Testis (tissue), 2 donors: ENCODE measurements at regions not wholly inside any gene's neighbourhood (a gene's known extent, or its start where the extent isn't known, plus 50 kb on each side); places are given as distances from the start of the nearest gene placed in this dataset.

Source experiments
- DNase-seq: peaks from one replicate; pipeline ENCODE4 v3.0.0-alpha.2; 2019
- H3K27ac ChIP-seq, 2 donors: fragments of 200-600 bp; sonication (generic); one replicate each; pipeline ENCODE4 v1.5.1; 2019
- H3K27me3 ChIP-seq: fragments of 200-600 bp; sonication (generic); one replicate; pipeline ENCODE4 v1.5.1; 2019
- H3K36me3 ChIP-seq: fragments of 200-600 bp; sonication (generic); one replicate; pipeline ENCODE4 v1.5.1; 2017; ENCODE audit warnings: low read depth; ENCODE audit errors: missing control alignments
- H3K4me1 ChIP-seq: fragments of 200-600 bp; sonication (generic); one replicate; pipeline ENCODE4 v1.5.1; 2019
- H3K4me3 ChIP-seq, 2 donors: fragments of 200-600 bp; sonication (generic); one replicate each; pipeline ENCODE4 v1.5.1; 2017 to 2019
- H3K9me3 ChIP-seq: fragments of 200-600 bp; sonication (generic); one replicate; pipeline ENCODE4 v1.5.1; 2017
- CTCF ChIP-seq, 3 experiments: fragments of 450-650 bp in 2 of 3; fragments of 200-600 bp in 1 of 3; sonication (generic) in 1 of 3; IDR thresholded peaks; one replicate each; pipeline ENCODE4 v1.5.1; 2016 to 2019; ENCODE audit warnings: antibody characterized with exemption in 3 of 3, mild to moderate bottlenecking in 2 of 3, moderate library complexity in 1 of 3
- POLR2A ChIP-seq: fragments of 450-650 bp; IDR thresholded peaks from one replicate; pipeline ENCODE4 v1.6.1; 2017; ENCODE audit warnings: antibody characterized with exemption, mild to moderate bottlenecking, moderate library complexity
- WGBS, 2 donors: methylation state at CpG; one replicate each; pipeline ENCODE4 v1.1.5; 2018; 5-methylcytosine and 5-hydroxymethylcytosine counted together
- intact Hi-C: fragments of 100-400 bp; cut with DNase I; formaldehyde crosslinking; loops from one replicate; pipeline ENCODE4 v1.15.1; 2023; ENCODE audit warnings: low total_unique reads

DNA sequence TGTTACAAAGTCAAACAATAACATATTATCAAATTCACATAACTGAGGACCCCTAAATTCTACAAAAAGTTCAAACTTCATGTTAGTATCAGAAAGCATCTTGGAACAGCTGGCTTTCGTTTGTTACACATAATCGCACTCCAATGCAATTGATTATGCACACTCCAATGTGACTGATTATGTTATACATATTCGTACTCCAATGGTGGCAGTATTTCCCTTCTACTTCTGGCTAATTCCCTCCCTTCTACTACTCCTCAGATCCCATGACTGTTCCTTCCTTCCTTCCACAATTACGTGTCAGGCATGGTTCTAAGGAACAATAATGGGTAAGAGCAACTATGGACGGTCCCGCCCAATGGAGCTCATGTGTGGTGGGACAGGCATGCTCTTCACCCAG is 137.1 kb upstream of the CCDC150 start:
- DNase-seq = no peak
- Histone ChIP-seq H3K27me3 (no peaks in the 10 kb centered on the region), H3K4me3 (no peak overlapping the region), H3K9me3 (no peaks in the 10 kb centered on the region), H3K4me1 (no peaks in the 10 kb centered on the region), H3K27ac (no peak overlapping the region), H3K36me3 (no peaks in the 10 kb centered on the region)
- intact Hi-C loops = no loop called here
- WGBS, 2 donors = 90 to 91% methylated on average over 6 of the region's 6 CpGs
- TF ChIP-seq POLR2A = no peak
- no peak for TF ChIP-seq CTCF (IDR thresholded peaks at IDR 0.05)

DNA sequence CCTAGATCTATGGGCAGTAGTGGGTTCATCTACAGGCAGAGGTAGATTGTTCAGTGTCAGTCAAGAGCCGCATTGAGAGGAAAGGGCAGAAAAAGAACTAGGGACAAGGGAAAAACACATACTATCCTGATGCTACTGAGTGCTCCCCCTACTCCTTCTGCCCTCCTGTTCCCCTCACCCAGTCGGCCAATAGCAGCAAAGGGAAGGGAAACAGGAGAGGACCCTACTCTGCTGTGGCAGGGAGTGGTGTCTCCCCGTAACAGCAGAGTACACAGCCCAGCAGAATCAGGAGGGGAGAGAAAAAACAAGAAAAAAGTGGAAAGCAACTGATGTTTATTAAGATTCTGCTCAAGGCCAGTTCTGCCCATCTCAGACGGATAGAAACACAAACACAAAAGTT is 136.1 kb upstream of the CCDC150 start:
- no peaks in the 10 kb centered on the region for H3K27me3 ChIP-seq
- H3K27ac ChIP-seq = no peak overlapping the region
- TF ChIP-seq CTCF (IDR thresholded peaks at IDR 0.05) = no peak
- TF ChIP-seq POLR2A = no peak
- no peaks in the 10 kb centered on the region for H3K9me3 ChIP-seq
- H3K4me1 ChIP-seq = no peaks in the 10 kb centered on the region
- intact Hi-C loops = no loop called here
- H3K4me3 ChIP-seq = no peak overlapping the region
- no peak for DNase-seq
- WGBS, 2 donors = 78% methylated on average over 4 of the region's 4 CpGs
- no peaks in the 10 kb centered on the region for H3K36me3 ChIP-seq

- no peak overlapping the region for H3K27ac ChIP-seq
- no peaks in the 10 kb centered on the region for H3K27me3 ChIP-seq
- intact Hi-C loops = no loop called here
- H3K36me3 ChIP-seq = no peaks in the 10 kb centered on the region
- DNase-seq = no peak
- no peak overlapping the region for H3K4me3 ChIP-seq
- TF ChIP-seq POLR2A (no peak), CTCF (IDR thresholded peaks at IDR 0.05) (no peak)
- H3K9me3 ChIP-seq = no peaks in the 10 kb centered on the region
- H3K4me1 ChIP-seq = no peaks in the 10 kb centered on the region
These were observed 134.7 kb upstream of the CCDC150 start for GRCh38 chr2:196504788-196505187.

- H3K27me3 ChIP-seq = no peaks in the 10 kb centered on the region
- no peaks in the 10 kb centered on the region for H3K9me3 ChIP-seq
- no peaks in the 10 kb centered on the region for H3K4me1 ChIP-seq
- TF ChIP-seq POLR2A = no peak
- H3K36me3 ChIP-seq = no peaks in the 10 kb centered on the region
- no peak for DNase-seq
- H3K4me3 ChIP-seq = no peak overlapping the region
- H3K27ac ChIP-seq = no peak overlapping the region
- intact Hi-C loops = no loop called here
- 77 to 94% methylated on average over 1 of the region's 1 CpG for WGBS, 2 donors
These were observed 129.3 kb upstream of the CCDC150 start for GRCh38 chr2:196510246-196510645.

DNA sequence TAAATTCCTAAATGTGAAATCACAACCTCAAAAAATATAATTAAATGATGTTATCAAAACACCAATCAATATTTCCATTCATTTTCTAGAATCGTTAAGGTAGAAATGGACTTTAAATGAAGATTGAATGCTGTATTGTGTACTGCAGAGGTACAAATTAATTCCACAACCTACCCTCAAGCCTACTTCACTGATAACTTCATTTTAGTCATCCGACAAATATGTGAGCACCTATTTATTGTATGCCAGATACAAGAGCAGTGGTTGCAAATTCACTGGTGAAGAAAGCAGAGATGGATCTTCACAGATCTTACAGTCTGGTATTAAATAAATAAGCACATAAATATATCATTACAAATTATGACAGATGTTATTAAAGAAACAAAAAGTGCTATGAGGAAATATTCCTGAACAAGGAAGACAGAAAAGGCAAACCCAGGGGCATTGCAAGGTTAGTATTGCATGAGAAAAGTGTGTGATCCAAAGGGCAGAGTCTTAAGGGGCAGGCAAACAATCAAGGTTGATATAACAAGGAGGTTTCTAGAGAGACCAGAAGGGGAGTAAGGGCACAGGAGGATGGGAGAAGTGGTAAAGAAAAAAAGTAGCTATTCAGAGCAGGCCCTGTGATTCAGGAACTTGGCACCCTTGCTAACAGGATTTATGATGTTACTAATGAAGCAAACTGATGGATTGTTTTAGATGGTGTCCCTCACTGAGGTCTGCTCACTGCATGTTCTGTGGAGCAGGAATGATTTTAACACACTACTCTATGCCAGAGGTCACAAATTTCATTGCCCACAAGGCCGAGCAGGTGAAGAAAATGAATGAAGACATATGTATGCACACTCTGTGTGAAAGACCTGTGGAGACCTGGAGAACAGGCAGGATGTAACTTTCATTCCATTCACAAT is 128.0 kb upstream of the CCDC150 start:
- Histone ChIP-seq H3K27ac (no peak overlapping the region), H3K4me1 (no peaks in the 10 kb centered on the region), H3K4me3 (no peak overlapping the region), H3K9me3 (no peaks in the 10 kb centered on the region), H3K36me3 (no peaks in the 10 kb centered on the region), H3K27me3 (no peaks in the 10 kb centered on the region)
- TF ChIP-seq CTCF (IDR thresholded peaks at IDR 0.05) = no peak
- TF ChIP-seq POLR2A = no peak
- WGBS, 2 donors = 85 to 86% methylated on average over 3 of the region's 3 CpGs
- DNase-seq = no peak
- intact Hi-C loops = no loop called here
